ENCODE measurements at regions not wholly inside any gene's neighbourhood (a gene's known extent, or its start where the extent isn't known, plus 50 kb on each side); places are given as distances from the start of the nearest gene placed in this dataset.

- Histone ChIP-seq H3K27ac (no peak overlapping the region), H3K9me3 (peaks cover 0 to 8% of the 10 kb centered on the region in 2 donors), H3K4me1 (no peaks in the 10 kb centered on the region), H3K36me3 (no peaks in the 10 kb centered on the region), H3K4me3 (no peak overlapping the region), H3K27me3 (no peaks in the 10 kb centered on the region)
- in situ Hi-C loops (cut with MboI; ENCODE audit: low pct_ligation_motif_present in 1 of 4, low pct_unique_long_range_greater_than_20kb in 1 of 4, low sequenced_read_pairs in 3 of 4): loop anchor here in 1 of 4 donors (25.0 kb wide), 1 partner anchor 816 kb away; no protein-coding TSS in a partner anchor
- intact Hi-C loops (cut with DNase I; ENCODE audit: low total_unique reads): no loop called here
- no peak for TF ChIP-seq POLR2AphosphoS5 (IDR thresholded peaks at IDR 0.05)
- no peak for TF ChIP-seq CTCF (IDR thresholded peaks at IDR 0.05)
- TF ChIP-seq POLR2A (IDR thresholded peaks at IDR 0.05): no peak
- TF ChIP-seq EP300 (IDR thresholded peaks at IDR 0.05; ENCODE audit: low read depth): no peak
- no peak for DNase-seq
- 72% methylated on average over 11 of the region's 11 CpGs; no CpG with 5 or more reads in 1 of the 2 donors for WGBS, 2 donors (ENCODE audit: low coverage in 1 of 2)
Measured at GRCh38 chr7:51446356-51446755, 129.7 kb upstream of the COBL start.

GRCh38 chr7:51444936-51445335, 128.3 kb upstream of the COBL start:
- no peak overlapping the region for H3K4me3 ChIP-seq
- no peaks in the 10 kb centered on the region for H3K4me1 ChIP-seq
- TF ChIP-seq EP300 (IDR thresholded peaks at IDR 0.05; ENCODE audit: low read depth) (no peak), POLR2AphosphoS5 (IDR thresholded peaks at IDR 0.05) (no peak), CTCF (IDR thresholded peaks at IDR 0.05) (no peak), POLR2A (IDR thresholded peaks at IDR 0.05) (no peak)
- intact Hi-C loops (cut with DNase I; ENCODE audit: low total_unique reads) (no loop called here), in situ Hi-C loops (cut with MboI; ENCODE audit: low pct_ligation_motif_present in 1 of 4, low pct_unique_long_range_greater_than_20kb in 1 of 4, low sequenced_read_pairs in 3 of 4) (loop anchor here in 1 of 4 donors (25.0 kb wide), 1 partner anchor 817 kb away; no protein-coding TSS in a partner anchor)
- H3K27ac ChIP-seq: no peak overlapping the region
- DNase-seq: no peak
- H3K9me3 ChIP-seq: peaks cover 0 to 8% of the 10 kb centered on the region in 2 donors
- 71 to 100% methylated on average over 1 of the region's 1 CpG for WGBS, 2 donors (ENCODE audit: low coverage in 1 of 2)
- H3K36me3 ChIP-seq: no peaks in the 10 kb centered on the region
- H3K27me3 ChIP-seq: no peaks in the 10 kb centered on the region

- TF ChIP-seq CTCF (IDR thresholded peaks at IDR 0.05) (peak; percentile 80 to 84 (median 81)), EP300 (IDR thresholded peaks at IDR 0.05; ENCODE audit: low read depth) (no peak), POLR2A (IDR thresholded peaks at IDR 0.05) (no peak), POLR2AphosphoS5 (IDR thresholded peaks at IDR 0.05) (no peak)
- Histone ChIP-seq H3K4me3 (no peak overlapping the region), H3K27me3 (peaks cover 3% of the 10 kb centered on the region), H3K4me1 (no peaks in the 10 kb centered on the region), H3K9me3 (no peaks in the 10 kb centered on the region), H3K36me3 (no peaks in the 10 kb centered on the region), H3K27ac (no peak overlapping the region)
- in situ Hi-C loops (cut with MboI; ENCODE audit: low pct_ligation_motif_present in 1 of 4, low pct_unique_long_range_greater_than_20kb in 1 of 4, low sequenced_read_pairs in 3 of 4) (loop anchor here in 1 of 4 donors (25.0 kb wide), 1 partner anchor 832 kb away; no protein-coding TSS in a partner anchor), intact Hi-C loops (cut with DNase I; ENCODE audit: low total_unique reads) (no loop called here)
- peak; percentile 45 for DNase-seq
- WGBS, 2 donors (ENCODE audit: low coverage in 1 of 2): 22 to 26% methylated on average over 7 to 13 of the region's 13 CpGs
Measured at GRCh38 chr7:51430480-51431086, 114.0 kb upstream of the COBL start.

- no peaks in the 10 kb centered on the region for H3K9me3 ChIP-seq
- no peak overlapping the region for H3K27ac ChIP-seq
- H3K36me3 ChIP-seq: no peaks in the 10 kb centered on the region
- H3K4me3 ChIP-seq: no peak overlapping the region
- WGBS, 2 donors (ENCODE audit: low coverage in 1 of 2): 86 to 100% methylated on average over 3 to 8 of the region's 8 CpGs
- TF ChIP-seq POLR2A (IDR thresholded peaks at IDR 0.05): no peak
- TF ChIP-seq CTCF (IDR thresholded peaks at IDR 0.05): peak; percentile 15 to 37 (median 22)
- no peak for TF ChIP-seq EP300 (IDR thresholded peaks at IDR 0.05; ENCODE audit: low read depth)
- no peaks in the 10 kb centered on the region for H3K4me1 ChIP-seq
- DNase-seq: peak; percentile 13
- peaks cover 3% of the 10 kb centered on the region for H3K27me3 ChIP-seq
- intact Hi-C loops (cut with DNase I; ENCODE audit: low total_unique reads) (no loop called here), in situ Hi-C loops (cut with MboI; ENCODE audit: low pct_ligation_motif_present in 1 of 4, low pct_unique_long_range_greater_than_20kb in 1 of 4, low sequenced_read_pairs in 3 of 4) (loop anchor here in 1 of 4 donors (25.0 kb wide), 1 partner anchor 834 kb away; no protein-coding TSS in a partner anchor)
Measured at GRCh38 chr7:51428217-51428887, 111.7 kb upstream of the COBL start.
